Heart left ventricle (tissue), 16 donors: ENCODE measurements at regions not wholly inside any gene's neighbourhood (a gene's known extent, or its start where the extent isn't known, plus 50 kb on each side); places are given as distances from the start of the nearest gene placed in this dataset.

Experiments
- ATAC-seq, 4 donors: fragments of 200-7000 bp; cut with Tn5 transposase; one replicate each; pipeline ENCODE4 v1.9.1; 2020 to 2022; ENCODE audit warnings: moderate library complexity in 4 of 4, mild to moderate bottlenecking in 3 of 4, moderate number of reproducible peaks in 1 of 4
- DNase-seq, 5 donors: peaks; one replicate each; pipeline ENCODE4 v3.0.0-alpha.2; 2020
- H3K27ac ChIP-seq, 12 donors: fragments of 200-600 bp; sonication (generic) in 4 of 12; one replicate each; pipeline versions ENCODE4 v1.5.0 to v1.8.0; 2016 to 2022; ENCODE audit warnings: mild to moderate bottlenecking in 2 of 12
- H3K27me3 ChIP-seq, 9 donors: fragments of 200-600 bp; sonication (generic) in 2 of 9; one replicate each; pipeline versions ENCODE4 v1.5.1 to v1.8.0; 2016 to 2022; ENCODE audit warnings: mild to moderate bottlenecking in 3 of 9
- H3K36me3 ChIP-seq, 9 donors: fragments of 200-600 bp; sonication (generic) in 2 of 9; one replicate each; pipeline versions ENCODE4 v1.5.0 to v1.8.0; 2018 to 2022; ENCODE audit warnings: mild to moderate bottlenecking in 2 of 9
- H3K4me1 ChIP-seq, 12 donors: fragments of 200-600 bp; sonication (generic) in 4 of 12; one replicate each; pipeline versions ENCODE4 v1.5.0 to v1.8.0; 2016 to 2022; ENCODE audit warnings: mild to moderate bottlenecking in 3 of 12
- H3K4me3 ChIP-seq, 12 donors: fragments of 200-600 bp; sonication (generic) in 4 of 12; one replicate each; pipeline versions ENCODE4 v1.5.0 to v1.8.0; 2017 to 2022; ENCODE audit warnings: mild to moderate bottlenecking in 9 of 12, moderate library complexity in 4 of 12
- H3K9me3 ChIP-seq, 12 donors: fragments of 200-600 bp; sonication (generic) in 4 of 12; one replicate each; pipeline versions ENCODE4 v1.5.0 to v1.8.0; 2016 to 2022; ENCODE audit warnings: mild to moderate bottlenecking in 1 of 12
- CTCF ChIP-seq, 12 donors: fragments of 200-600 bp; sonication (generic) in 4 of 12; IDR thresholded peaks; one replicate each; pipeline versions ENCODE4 v1.5.0 to v1.8.0; 2018 to 2022; ENCODE audit warnings: antibody characterized with exemption in 12 of 12, mild to moderate bottlenecking in 5 of 12
- POLR2A ChIP-seq, 2 donors: fragments of 450-650 bp; IDR thresholded peaks; one replicate each; pipeline ENCODE4 v1.6.1; 2017; ENCODE audit warnings: antibody characterized with exemption in 2 of 2, mild to moderate bottlenecking in 2 of 2, moderate library complexity in 2 of 2
- WGBS, 4 donors: extraction: QIAGEN DNeasy Blood & Tissue Kit in 2 of 4; methylation state at CpG; one replicate each; pipeline versions ENCODE4 v1.1.5 to v1.1.7; 2013 to 2018; 5-methylcytosine and 5-hydroxymethylcytosine counted together
- intact Hi-C, 10 donors: fragments of 100-400 bp; cut with DNase I; formaldehyde crosslinking; loops; one replicate each; pipeline versions ENCODE4 v1.11.1 to v1.14.2; 2022
- donor health status: ischemic (EF 13 %, LVEDD 7.1; RV severe dilation, severe dysfunction).
- donor health status: healthy with polysubstance abuse.
- donor health status: DM: no; HTN: yes; CAD: no.
- donor health status: DM: no; HTN: no; CAD: no.
- donor health status: ischemic (EF 25% LVEDD 6.9; RV normal size, moderate dysfunction).
- donor health status: ischemic (EF 25% LVEDD 5.7; RV mildly dilated, moderate dysfunction).
- donor health status: healthy.
- donor health status: DM: yes; HTN: yes; CAD: no.
- donor health status: ischemic (EF 35%, LVEDD 5.7; RV mildly dilated, moderate dysfunction).
- donor health status: nonischemic (EF 11% LVEDD 7.7; RV severe dilation, severe dysfunction).
- donor health status: DM: yes; HTN: yes; CAD: no.
- donor health status: PGD.
- donor health status: ischemic (EF 29% LVEDD 5.4; RV normal size, mild dysfunction).
- donor health status: nonischemic (EF 23%, LVEDD 6.1; RV moderate dilation, normal function).

- TF ChIP-seq CTCF (IDR thresholded peaks at IDR 0.05) (no peak), POLR2A (IDR thresholded peaks at IDR 0.05) (no peak)
- no peaks in the 10 kb centered on the region for H3K36me3 ChIP-seq
These were observed 129.6 kb upstream of the DDX18 start for GRCh38 chr2:117684919-117685318.

GRCh38 chr2:117686699-117687098 lies 127.8 kb upstream of the DDX18 start:
- no peak overlapping the region for H3K4me3 ChIP-seq
- ATAC-seq (no peak), DNase-seq (no peak)
- H3K27me3 ChIP-seq, result no peaks in the 10 kb centered on the region
- no peaks in the 10 kb centered on the region for H3K36me3 ChIP-seq
- no peaks in the 10 kb centered on the region for H3K9me3 ChIP-seq
- 63 to 89% (median 73%) methylated on average over 1 of the region's 1 CpG for whole genome bisulfite sequencing, 4 donors
- intact Hi-C loops, result no loop called here
- TF ChIP-seq CTCF (IDR thresholded peaks at IDR 0.05) (no peak), POLR2A (IDR thresholded peaks at IDR 0.05) (no peak)
- H3K4me1 ChIP-seq, result no peaks in the 10 kb centered on the region
- H3K27ac ChIP-seq, result no peak overlapping the region

More at GRCh38 chr2:117684919-117685318, 129.6 kb upstream of the DDX18 start:
- DNase-seq, result no peak
- no peak overlapping the region for H3K4me3 ChIP-seq
- no peaks in the 10 kb centered on the region for H3K4me1 ChIP-seq
- ATAC-seq, result no peak
- no peaks in the 10 kb centered on the region for H3K27me3 ChIP-seq
- WGBS, 4 donors, result 80 to 92% (median 82%) methylated on average over 2 of the region's 2 CpGs
- H3K9me3 ChIP-seq, result no peaks in the 10 kb centered on the region
- no peak overlapping the region for H3K27ac ChIP-seq
- intact Hi-C loops, result no loop called here

GRCh38 chr2:117691595-117691994 lies 122.9 kb upstream of the DDX18 start:
- H3K27ac ChIP-seq, result no peak overlapping the region
- no peaks in the 10 kb centered on the region for H3K4me1 ChIP-seq
- 70 to 80% (median 75%) methylated on average over 2 of the region's 2 CpGs for WGBS, 4 donors
- ATAC-seq (no peak), DNase-seq (no peak)
- TF ChIP-seq CTCF (IDR thresholded peaks at IDR 0.05) (no peak), POLR2A (IDR thresholded peaks at IDR 0.05) (no peak)
- no peaks in the 10 kb centered on the region for H3K9me3 ChIP-seq
- H3K27me3 ChIP-seq, result no peaks in the 10 kb centered on the region
- H3K4me3 ChIP-seq, result no peak overlapping the region
- intact Hi-C loops, result no loop called here
- no peaks in the 10 kb centered on the region for H3K36me3 ChIP-seq

GRCh38 chr2:117692001-117692763 lies 122.3 kb upstream of the DDX18 start:
- no peak overlapping the region for H3K27ac ChIP-seq
- no peak for TF ChIP-seq CTCF (IDR thresholded peaks at IDR 0.05)
- TF ChIP-seq POLR2A (IDR thresholded peaks at IDR 0.05), result no peak
- no peaks in the 10 kb centered on the region for H3K4me1 ChIP-seq
- DNase-seq, result no peak
- no peak for ATAC-seq
- no peaks in the 10 kb centered on the region for H3K27me3 ChIP-seq
- H3K9me3 ChIP-seq, result no peaks in the 10 kb centered on the region
- no peaks in the 10 kb centered on the region for H3K36me3 ChIP-seq
- H3K4me3 ChIP-seq, result no peak overlapping the region
- intact Hi-C loops, result no loop called here
- 72 to 78% (median 76%) methylated on average over 5 of the region's 5 CpGs for WGBS, 4 donors
